Stimulated activated CD4-positive, alpha-beta T cell treated with anti-CD3 and anti-CD28 coated beads, Interleukin-1b, Interleukin-23, amount 100 ng/mL, for 4 hours (primary cell): ENCODE measurements at regions not wholly inside any gene's neighbourhood (a gene's known extent, or its start where the extent isn't known, plus 50 kb on each side); places are given as distances from the start of the nearest gene placed in this dataset.
A peak's percentile ranks its signal among the peaks of the same experiment; 100 is the strongest.

Experiments
- DNase-seq, 2 donors: peaks; one replicate each; pipeline ENCODE4 v3.0.0-alpha.2; 2020; ENCODE audit warnings: low read depth in 2 of 2

DNA sequence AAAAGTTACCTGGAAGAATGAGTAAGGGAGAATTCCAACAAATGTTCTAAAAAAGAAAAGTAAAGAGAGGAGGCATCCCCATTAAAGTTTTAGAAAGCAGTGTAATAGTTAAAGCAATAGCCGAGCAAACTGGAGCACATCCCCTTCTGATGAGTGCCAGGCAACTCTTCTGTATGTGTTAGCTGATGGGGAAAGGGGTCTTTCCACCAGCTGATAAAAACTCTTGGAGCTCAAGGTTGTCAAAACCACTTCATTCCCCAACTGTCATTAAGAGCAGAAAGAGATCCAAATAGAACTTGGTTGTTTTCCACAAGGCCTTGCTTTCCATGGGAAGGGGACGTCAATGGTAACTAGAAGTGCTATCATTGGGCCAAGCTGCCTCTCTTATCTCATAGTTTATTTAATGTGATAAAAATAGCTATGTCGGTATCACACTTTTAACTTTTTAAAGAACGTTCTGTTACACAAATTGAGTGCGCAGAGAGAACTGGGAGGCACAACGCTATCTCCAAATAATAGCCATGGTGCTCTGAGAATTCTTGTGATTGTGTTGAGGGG is 116.9 kb downstream of the POLR2M start:
- no peak for DNase-seq

DNA sequence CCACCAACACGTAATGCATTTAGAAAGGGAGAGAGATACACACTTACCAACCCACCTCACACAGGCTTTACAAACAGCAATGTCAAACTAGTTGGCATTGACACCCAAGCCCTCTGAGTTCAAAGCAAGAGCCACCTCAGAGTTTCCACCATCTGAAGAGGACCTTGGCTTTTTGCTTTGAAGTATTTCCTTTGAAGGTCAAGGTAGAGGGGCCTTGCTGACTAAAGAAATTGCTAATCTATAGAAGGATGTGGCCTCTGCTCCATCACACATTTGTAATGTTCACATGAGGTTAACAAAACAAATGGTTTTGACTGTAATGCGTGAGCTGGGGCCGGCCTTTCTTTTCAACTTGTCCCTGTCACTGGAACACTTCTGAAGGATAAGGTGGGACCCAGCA is 117.7 kb downstream of the POLR2M start:
- no peak for DNase-seq

DNA sequence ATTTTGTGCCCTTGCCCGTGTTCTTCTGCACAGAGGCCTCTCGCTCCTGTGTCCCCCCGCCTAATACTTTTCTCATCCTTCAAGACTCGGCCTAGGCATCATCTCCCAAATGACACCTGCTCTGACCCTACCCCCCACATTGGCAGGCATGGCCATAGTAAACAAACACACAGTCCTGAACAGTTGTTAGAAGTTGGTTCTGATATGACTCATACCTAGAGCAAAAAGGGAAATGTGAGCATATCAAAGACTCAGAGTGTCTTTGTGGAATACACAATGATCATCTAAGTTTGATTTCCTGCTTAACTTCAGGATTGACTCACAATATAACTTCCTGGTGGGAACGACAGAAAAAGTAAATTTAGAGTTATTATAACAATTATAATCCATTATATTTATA is 120.5 kb downstream of the POLR2M start:
- no peak for DNase-seq

DNA sequence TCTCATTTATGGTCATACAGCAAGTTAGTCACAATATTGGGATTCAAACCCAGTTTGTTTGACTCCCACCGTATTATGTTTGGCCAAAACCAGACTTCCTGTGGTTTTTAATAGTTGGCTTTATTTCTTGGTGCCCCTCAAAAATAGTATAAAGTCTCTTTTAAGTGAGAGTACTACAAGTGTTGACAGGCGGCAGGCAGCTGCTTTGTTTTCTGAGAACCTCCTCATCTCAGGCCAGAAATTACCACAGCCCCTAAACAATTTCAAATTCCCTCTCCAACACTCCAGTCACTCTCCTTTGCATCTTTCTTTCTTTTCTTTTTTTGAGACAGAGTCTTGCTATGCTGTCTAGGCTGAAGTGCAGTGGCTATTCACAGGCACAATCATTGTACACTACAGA is 121.5 kb downstream of the POLR2M start:
- DNase-seq: no peak

DNA sequence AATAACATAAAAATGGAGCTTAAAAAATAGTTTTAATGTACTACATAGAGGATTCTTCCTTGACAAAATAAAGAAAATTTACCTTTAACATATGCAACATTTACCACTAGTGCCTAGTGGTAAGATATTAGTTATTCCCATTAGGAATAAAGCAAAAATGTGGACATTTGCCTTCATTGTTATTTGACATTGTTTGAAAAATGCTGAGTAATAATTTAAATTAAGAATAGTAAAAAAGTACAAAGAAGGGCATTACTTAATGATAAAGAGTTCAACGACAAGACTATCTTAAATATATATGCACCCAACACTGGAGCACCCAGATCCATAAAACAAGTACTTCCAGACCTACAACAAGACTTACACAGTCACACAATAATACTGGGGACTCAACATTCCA is 125.7 kb downstream of the POLR2M start:
- no peak for DNase-seq

DNA sequence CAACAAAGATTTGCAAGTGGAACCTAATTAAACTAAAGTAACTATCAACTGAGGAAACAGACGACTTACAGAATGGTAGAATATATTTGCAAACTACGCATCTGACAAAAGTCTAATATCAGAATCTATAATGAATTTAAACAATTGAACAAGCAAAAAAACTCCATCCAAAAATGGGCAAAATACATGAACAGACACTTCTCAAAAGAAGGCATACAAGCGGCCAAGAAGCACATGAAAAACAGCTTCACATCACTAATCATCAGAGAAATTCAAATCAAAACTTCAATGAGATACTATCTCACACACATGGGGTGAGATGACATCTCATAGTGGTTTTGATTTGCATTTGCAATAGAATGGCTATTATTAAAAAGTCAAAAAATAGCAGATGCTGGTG is 128.6 kb downstream of the POLR2M start:
- no peak for DNase-seq

DNA sequence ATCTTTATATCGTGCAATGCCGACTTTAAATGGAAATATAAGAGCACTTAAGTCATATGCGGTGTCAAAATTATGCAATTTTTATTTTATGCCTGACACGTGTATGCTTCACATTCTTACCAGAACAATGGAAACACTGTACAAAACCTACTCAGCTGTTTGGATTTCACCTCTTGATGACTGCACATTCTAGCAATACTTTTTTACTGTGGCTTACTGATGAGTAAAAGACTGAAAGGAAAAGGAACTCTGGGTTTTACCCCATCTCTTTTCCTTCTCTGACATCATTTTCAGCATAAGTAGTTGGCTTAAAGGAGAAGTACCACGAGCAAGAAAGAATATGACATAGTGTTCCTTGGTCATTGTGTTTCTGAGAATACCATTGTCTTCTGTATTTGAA is 142.8 kb downstream of the POLR2M start:
- DNase-seq: no peak

DNA sequence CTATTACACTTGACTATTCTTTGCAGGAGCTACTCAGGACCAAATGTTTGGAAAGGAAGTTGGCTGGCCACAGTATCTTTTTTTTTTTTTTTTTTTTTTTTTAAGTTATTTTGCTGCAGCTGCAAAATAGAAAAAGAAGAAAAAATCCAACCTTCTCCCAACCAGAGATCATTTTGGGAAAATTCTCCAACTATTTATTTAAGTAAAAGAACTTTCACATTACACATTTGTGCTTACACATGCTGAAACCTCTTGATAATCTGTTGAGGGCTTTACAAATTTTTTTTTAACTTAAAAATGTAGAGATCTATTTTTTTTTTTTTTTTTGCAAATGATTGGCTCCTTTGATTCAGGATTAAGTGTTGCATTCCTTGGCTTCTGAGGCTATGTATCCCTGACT is 148.0 kb downstream of the POLR2M start:
- no peak for DNase-seq

DNA sequence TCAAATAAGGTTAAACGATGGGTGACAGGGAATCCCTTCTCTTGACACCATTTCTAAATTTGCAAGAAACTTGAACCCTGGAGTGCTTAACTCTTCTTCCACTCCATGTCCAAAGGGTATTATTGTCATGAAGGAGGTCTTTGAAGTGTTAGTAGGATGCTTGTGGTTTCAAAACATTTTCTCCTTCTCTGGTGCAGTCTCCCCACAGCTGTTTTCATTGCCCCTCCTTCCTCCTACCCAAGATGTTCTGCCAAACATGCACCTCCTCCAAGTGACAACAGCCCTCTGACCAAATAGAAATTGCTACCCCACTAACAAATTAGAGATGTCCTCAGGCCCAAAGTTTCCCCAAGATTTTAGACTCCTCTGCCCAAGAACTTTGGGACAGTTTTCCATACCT is 151.4 kb downstream of the POLR2M start:
- no peak for DNase-seq

DNA sequence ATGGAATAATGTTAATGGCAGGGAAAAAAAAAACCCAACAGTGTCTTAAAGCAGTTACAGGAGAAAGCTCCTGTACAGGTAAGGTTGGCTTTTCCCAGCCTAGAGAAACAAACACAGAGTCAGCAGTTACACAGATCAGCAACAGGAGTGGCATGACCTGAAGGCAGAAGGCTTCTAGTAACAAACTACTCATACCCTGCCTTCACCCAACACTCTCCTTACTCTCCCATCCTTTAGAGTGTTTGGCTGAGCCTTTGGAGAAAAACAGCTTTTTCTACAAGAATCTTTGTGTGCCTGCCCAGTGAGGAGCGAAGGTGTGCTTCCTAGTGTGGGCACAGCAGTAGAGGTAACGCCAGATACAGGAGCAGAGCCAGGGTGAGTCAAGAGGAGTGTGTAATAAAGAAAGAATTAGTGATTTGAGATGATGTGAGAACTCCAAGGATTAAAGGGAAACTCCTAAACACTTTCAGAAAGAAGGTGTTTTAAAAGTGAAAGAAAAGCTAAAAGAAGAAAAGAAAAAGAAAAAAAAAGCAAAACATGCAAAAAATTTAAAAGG is 152.7 kb downstream of the POLR2M start:
- no peak for DNase-seq

DNA sequence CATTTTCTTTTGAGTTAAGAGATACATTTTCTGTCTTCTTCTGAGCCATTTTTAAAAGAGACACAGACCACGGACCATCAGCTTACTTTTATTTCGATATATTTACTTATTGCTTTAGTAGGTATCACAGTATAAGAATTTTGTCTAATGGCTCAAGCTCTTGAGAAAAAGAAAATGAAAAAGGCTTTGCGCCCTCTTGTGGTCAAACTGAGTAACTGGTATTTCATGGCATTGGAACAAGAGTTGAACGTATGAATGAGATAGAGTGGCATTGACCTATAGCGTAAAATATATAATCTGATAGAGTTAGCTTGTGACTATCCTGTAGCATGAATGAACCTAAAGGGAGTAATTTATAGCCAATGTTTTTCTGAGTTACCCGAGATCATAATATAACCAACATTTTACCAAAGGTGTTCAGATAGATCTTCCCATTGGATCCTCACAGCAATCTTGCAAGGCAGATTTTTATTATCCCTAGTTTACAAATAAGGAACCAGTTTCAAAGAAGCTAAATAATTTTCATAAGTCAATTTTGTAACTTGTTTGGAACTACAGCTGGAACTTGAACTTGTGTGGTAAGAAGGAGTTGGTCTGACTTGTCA is 154.6 kb downstream of the POLR2M start:
- peak in 1 of 2 donors; percentile 23 for DNase-seq

DNA sequence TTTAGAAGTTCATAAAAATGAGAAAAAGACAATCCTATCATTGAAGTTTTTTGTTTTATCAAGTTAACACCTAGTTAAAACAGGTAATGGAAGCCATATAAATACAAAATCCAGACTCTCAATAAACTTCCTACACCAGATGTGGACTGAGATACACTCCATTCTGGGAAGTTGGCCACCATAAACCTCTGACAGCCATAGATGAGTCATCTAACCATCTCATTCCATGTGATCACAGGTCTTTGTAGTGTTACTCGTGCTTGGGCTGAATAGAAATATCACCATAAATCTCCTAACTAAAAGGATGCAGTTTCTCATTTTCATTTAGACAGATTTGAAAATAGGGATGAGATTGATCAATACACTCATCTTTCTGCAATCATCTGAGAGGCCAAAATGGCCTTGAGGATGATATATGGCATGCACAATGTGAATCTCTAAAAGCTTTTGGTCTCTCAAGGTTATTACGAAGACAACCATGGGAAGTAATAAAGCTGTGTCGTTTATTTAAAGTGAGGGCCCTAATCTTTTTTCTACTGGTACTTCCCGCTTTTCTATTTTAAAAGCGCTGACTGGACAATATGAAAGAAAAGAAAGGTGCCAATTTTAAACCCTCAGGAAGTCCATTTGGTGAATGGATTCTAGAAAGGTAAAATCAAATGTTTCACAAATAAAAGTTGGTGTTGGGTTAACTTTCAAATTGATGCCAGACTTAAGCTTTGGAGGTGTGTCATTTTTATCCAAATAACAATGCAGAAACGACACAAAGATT is 155.5 kb downstream of the POLR2M start:
- DNase-seq: no peak

DNA sequence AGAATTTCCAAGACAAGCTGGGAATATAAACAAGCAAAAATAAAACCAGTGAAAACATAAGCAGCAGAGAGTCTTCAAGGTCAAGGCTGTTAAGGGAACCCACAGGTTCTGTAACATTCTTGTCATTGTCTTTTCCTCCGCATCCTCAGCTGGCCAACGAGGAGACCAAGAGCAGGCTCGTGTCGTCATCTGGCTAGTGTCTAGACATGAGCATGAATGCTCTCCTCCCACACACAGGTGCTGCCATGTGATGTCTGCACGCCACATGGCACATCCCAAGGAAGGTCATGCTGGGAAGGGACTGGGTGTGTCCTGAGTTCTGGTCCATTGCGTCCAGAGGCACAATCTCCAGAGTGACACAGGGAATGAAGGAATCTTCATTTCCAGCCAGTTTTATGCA is 156.2 kb downstream of the POLR2M start:
- DNase-seq: no peak

DNA sequence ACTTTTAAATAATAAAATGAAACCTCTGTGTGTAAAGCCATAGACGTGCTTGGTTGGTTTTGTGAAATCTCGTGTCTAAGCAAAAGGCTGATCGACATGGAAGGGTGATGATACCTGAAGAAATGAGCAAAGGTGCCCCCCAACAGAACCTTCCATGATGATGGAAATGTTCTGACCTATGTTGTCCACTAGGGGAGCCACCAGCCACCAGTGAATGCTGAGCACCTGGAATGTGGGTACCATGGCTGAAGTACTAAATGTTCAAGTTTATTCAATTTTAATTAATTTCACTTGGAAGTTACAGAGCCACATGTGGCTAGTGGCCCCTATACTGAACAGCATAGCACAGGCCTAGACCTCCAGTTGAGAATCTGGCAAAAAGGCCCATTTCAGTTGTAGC is 158.8 kb downstream of the POLR2M start:
- DNase-seq: no peak

DNA sequence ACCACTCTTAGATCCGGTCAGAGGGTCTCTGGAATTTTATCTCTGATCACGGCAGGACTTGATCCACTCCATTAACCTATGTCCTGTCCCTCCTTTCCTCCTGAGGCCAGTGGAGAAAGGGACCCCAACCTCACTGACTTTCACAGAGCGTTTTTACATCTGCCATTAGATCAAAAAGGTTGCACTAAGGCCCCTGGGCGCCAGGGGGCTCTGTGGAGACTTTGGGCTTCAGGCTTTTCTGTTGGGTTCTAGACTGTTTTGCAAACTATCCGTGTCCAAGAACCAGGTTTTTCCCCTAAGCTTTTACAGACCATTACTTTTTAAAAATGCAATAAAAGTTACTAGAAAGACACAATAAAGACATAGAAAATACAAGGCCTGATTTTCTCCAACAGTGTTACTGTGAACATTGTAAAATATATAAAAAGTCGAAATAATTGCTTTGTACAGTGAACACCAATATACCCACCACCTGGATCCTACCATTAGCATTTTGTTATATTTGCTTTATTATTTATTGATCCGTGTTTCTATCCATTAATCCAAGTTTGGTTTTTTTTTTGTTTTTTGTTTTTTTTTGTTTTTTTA is 159.7 kb downstream of the POLR2M start:
- peak; percentile 9 to 48 for DNase-seq

DNA sequence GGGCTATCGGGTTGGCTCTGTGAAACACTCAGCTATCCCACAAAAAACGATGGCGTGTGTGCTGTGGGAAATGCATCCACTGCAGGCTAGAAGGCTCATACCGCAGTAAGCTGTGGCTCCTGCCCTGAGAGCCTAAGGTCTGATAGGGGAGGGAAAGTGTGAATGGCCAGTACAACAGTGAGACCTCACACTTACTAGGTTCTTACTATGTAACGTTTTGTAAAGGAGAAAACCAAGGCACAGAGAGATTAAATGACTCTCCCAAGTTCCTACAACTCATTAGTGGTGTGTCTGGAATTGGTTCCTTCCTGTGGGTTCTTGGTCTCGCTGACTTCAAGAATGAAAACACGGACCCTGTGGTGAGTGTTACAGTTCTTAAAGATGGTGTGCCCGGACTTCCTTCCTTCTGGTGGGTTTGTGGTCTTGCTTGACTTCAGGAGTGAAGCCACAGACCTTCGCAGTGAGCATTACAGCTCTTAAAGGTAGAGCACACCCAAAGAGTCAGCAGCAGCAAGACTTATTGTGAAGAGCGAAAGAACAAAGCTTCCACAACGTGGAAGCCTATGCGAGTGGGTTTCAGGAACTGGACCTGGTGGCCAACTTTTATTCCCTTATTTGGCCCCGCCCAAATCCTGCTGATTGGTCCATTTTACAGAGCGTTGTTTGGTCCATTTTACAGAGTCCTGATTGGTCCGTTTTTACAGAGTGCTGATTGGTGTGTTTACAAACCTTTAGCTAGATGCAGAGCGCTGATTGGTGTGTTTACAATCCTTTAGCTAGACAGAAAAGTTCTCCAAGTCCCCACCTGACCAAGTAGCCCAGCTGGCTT is 161.7 kb downstream of the POLR2M start:
- DNase-seq: no peak

DNA sequence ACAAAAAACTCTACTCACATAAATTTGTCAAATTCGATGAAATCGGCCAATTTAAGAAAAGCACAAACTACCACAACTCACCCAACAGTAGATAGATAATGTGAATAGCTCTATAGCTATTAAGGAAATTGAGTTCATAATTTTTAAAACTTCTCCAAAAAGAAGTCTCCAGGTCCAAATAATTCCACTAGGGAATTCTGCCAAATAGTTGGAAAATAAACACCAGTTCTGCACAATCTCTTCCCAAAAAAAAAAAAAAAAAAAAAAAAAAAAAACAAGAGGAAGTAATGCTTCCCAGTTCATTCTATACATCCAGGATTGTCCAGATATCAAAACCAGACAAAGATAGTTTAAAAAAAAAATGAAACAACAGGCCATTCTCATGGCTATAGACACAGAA is 164.2 kb downstream of the POLR2M start:
- DNase-seq: no peak

DNA sequence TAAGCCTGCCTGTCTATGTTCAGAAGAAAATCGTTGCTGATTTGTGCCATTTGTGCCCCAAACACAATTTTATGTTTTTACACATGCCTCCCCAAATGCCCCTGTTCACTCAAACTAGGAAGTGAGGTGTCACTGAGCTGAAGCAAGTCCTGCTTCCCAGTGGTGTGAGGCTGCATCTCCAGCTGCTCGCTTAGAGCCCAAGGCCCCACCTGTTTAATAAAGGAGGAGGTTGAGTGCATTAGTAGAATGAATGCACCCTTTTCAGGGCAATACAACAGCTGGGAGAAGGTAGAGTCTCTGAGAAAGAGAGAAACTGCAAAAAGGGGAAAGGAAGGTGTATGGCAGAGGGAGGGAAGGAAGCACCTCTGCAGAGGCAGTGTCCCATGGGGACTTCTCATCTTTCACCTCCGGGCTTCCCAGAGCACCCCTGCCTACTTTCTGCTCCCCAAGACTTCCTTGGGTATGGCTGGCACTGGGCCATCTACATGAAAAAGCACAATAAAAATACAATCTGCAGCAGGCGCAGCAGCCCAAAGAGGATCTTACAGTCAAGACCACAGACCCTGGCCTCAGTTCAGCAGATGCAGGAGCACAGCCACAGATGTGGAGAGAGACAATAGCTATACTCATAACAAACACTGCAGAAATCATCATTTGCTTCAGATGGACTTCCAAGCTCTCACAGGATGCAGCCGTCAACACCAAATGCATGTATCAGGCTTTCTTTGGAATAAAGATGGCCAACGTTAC is 165.9 kb downstream of the POLR2M start:
- no peak for DNase-seq

DNA sequence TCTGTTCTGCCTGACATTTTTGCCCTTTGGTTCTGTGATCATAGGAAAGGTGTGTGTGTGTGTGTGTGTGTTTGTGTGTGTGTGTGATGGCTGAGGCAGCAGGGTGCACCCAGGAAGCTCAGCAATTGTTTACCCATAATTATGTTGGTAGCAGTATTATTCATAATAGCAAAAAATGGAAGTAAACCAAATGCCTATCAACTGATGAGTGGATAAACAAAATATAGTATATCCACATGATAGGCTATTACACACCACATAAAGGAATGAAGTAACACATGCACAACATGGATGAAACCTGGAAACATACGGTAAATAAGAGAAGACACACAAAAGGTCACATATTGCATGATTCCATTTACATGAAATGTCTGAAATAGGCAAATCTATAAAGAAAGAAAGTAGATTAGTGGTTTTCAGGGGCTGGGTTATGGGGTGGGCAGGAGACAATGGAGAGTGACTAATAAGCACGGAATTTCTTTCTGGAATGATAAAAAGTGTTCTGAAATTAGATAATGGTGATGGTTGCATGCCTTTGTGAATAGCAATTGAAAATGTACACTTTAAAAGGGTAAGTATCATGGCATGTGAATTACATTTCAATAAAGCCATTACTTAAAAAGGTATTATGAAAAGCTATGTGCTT is 167.2 kb downstream of the POLR2M start:
- DNase-seq: no peak

DNA sequence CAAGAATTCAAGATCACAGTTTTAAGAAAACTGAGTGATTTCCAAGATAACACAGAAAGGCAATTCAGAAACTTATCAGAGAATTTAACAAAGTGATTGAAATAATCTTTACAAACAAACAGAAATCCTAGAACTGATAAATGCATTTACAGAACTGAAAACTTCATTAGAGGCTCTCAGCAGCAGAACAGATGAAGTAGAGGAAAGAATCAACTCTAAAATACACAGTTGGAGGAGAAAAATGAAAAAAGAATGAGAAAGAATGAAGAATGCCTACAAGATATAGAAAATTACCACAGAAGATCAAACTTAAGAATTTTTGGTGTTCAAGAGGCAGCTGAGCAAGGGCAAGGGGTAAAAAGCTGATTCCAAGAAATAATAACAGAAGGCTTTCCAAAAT is 168.8 kb downstream of the POLR2M start:
- DNase-seq: no peak

DNA sequence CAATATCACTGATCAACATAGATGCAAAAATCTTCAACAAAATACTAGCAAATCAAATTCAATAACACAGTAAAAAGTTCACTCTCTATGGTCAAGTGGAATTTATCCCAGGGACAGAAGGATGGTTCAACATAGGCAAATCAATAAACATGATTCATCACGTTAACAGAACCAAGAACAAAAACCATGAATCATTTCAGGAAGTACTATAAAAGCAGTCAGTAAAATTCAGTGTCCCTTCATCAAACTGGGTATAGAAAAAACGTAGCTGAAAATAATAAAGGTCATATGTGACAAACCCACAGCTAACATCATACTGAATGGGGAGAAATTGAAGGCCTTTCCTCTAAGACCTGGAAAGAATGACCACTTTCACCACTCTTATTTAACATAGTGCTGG is 172.1 kb downstream of the POLR2M start:
- no peak for DNase-seq
